VCaP (cell line): ENCODE measurements at regions not wholly inside any gene's neighbourhood (a gene's known extent, or its start where the extent isn't known, plus 50 kb on each side); places are given as distances from the start of the nearest gene placed in this dataset.

Experiments
- H3K27ac ChIP-seq: fragments of 450-650 bp; 2 replicates; pipeline ENCODE4 v1.5.1; 2017
- CTCF ChIP-seq: fragments of 450-650 bp; conservative IDR thresholded peaks from 2 replicates; pipeline ENCODE4 v1.5.1; 2017; ENCODE audit warnings: mild to moderate bottlenecking, moderate library complexity

GRCh38 chr3:67916353-67916752 is 261.9 kb upstream of the SUCLG2 start:
- no peak overlapping the region for H3K27ac ChIP-seq
- no peak for TF ChIP-seq CTCF

- TF ChIP-seq CTCF, result no peak
Observed at GRCh38 chr3:67907735-67908134, 253.3 kb upstream of the SUCLG2 start.

DNA sequence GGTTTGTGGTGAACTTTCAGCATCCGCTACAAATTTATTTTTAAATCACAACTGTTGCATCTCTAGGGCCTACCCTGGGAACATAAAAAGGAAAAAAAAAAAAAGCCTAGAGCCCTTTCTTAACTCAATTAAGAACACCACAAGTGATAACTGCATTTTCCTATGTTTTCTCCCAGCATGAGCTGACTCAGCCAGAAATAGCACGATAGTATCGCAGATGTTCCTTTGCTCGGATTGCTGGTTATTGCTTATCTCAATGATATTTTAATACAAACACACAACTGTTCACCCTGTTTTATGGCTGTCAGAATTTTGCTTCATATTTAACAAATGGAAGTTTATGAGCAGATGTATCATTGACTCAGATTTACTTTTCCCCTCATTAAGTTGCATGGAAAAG is 251.8 kb upstream of the SUCLG2 start:
- H3K27ac ChIP-seq, result peak overlapping the region; percentile 37; the same call in 1 of the 2 replicates
- no peak for TF ChIP-seq CTCF

More at GRCh38 chr3:67907735-67908134, 253.3 kb upstream of the SUCLG2 start:
- H3K27ac ChIP-seq, result no peak overlapping the region

DNA sequence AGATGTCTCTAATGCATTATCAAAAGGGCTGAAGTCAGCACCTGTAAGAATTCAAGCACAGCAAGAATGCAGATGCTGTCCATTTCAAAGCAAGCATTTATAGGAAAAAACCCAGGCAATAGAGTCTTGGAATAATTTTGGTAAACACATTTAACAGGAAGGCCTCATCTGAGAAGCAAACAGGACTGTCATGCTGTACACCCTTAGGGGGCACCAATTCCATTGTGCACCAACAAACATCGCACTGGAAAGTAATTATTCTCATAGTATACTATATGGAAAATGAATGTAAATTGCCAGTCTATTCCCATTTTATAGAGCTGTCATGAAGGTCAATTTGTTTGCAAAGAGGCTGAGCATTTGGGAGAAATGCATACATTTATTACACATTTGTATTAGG is 247.3 kb upstream of the SUCLG2 start:
- no peak overlapping the region for H3K27ac ChIP-seq
- peak; percentile 78 for TF ChIP-seq CTCF

- no peak for TF ChIP-seq CTCF
- H3K27ac ChIP-seq, result no peak overlapping the region
Observed at GRCh38 chr3:67898916-67899315, 244.5 kb upstream of the SUCLG2 start.

GRCh38 chr3:67897351-67898336 is 243.2 kb upstream of the SUCLG2 start:
- H3K27ac ChIP-seq, result no peak overlapping the region
- TF ChIP-seq CTCF, result no peak

GRCh38 chr3:67896130-67896529 is 241.7 kb upstream of the SUCLG2 start:
- no peak for TF ChIP-seq CTCF
- peak overlapping the region; percentile 18; the same call in 1 of the 2 replicates for H3K27ac ChIP-seq
